DND-41 (cell line): ENCODE measurements at regions not wholly inside any gene's neighbourhood (a gene's known extent, or its start where the extent isn't known, plus 50 kb on each side); places are given as distances from the start of the nearest gene placed in this dataset.

ENCODE experiments used
- ATAC-seq: fragments of 200-7000 bp; cut with Tn5 transposase; 3 replicates; pipeline ENCODE4 v1.9.1; 2021; ENCODE audit warnings: low read depth; ENCODE audit not compliant: insufficient read depth
- DNase-seq: peaks from one replicate; pipeline ENCODE4 v3.0.0-alpha.2; 2020
- H2AFZ ChIP-seq: 2 replicates; pipeline ENCODE4 v1.6.0; 2012; ENCODE audit warnings: low read depth, low read length
- H3K27ac ChIP-seq: 2 replicates; pipeline ENCODE4 v1.5.1; 2012; ENCODE audit warnings: low read length, inconsistent platforms
- H3K27me3 ChIP-seq: fragments of 200-600 bp; sonication (generic); 2 replicates; pipeline ENCODE4 v1.6.0; 2012; ENCODE audit warnings: low read length, mild to moderate bottlenecking, inconsistent platforms; ENCODE audit not compliant: insufficient read depth, poor library complexity
- H3K36me3 ChIP-seq: 2 replicates; pipeline ENCODE4 v1.5.1; 2012; ENCODE audit warnings: low read length, inconsistent platforms; ENCODE audit not compliant: insufficient read depth
- H3K4me1 ChIP-seq: 2 replicates; pipeline ENCODE4 v1.5.1; 2012; ENCODE audit warnings: mild to moderate bottlenecking, low read length; ENCODE audit not compliant: insufficient read depth
- H3K4me2 ChIP-seq: 2 replicates; pipeline ENCODE4 v1.6.0; 2012; ENCODE audit warnings: mild to moderate bottlenecking, moderate library complexity, low read length, inconsistent platforms; ENCODE audit not compliant: insufficient read depth
- H3K4me3 ChIP-seq, 2 experiments: fragments of 200-600 bp in 1 of 2; shearing (Covaris generic) in 1 of 2; 2 replicates each; pipeline ENCODE4 v1.5.1; 2012 to 2016; ENCODE audit warnings: inconsistent platforms in 2 of 2, low read length in 2 of 2, mild to moderate bottlenecking in 2 of 2, low read depth in 1 of 2, moderate library complexity in 1 of 2
- H3K79me2 ChIP-seq: 2 replicates; pipeline ENCODE4 v1.6.0; 2012; ENCODE audit warnings: low read length, inconsistent platforms; ENCODE audit not compliant: insufficient read depth
- H3K9ac ChIP-seq: 2 replicates; pipeline ENCODE4 v1.6.0; 2012; ENCODE audit warnings: low read depth, mild to moderate bottlenecking, inconsistent platforms, low read length, moderate library complexity
- H3K9me3 ChIP-seq: 2 replicates; pipeline ENCODE4 v1.5.1; 2012; ENCODE audit warnings: low read length, moderate library complexity, mild to moderate bottlenecking, inconsistent platforms; ENCODE audit not compliant: insufficient read depth, severe bottlenecking
- H4K20me1 ChIP-seq: 2 replicates; pipeline ENCODE4 v1.6.0; 2012; ENCODE audit warnings: low read length; ENCODE audit not compliant: insufficient read depth
- EZH2 ChIP-seq: IDR thresholded peaks from 3 replicates; pipeline ENCODE4 v1.6.1; 2012; ENCODE audit warnings: borderline replicate concordance, low read depth, mild to moderate bottlenecking, moderate library complexity, low read length, inconsistent platforms; ENCODE audit not compliant: severe bottlenecking
- TF ChIP-seq, protein P1 (sequence below): IDR thresholded peaks from 2 replicates; pipeline ENCODE4 v1.5.1; 2012; ENCODE audit warnings: borderline replicate concordance, low read length, moderate library complexity, mild to moderate bottlenecking; ENCODE audit not compliant: poor library complexity, severe bottlenecking; ENCODE audit errors: extremely low read depth

DNA sequence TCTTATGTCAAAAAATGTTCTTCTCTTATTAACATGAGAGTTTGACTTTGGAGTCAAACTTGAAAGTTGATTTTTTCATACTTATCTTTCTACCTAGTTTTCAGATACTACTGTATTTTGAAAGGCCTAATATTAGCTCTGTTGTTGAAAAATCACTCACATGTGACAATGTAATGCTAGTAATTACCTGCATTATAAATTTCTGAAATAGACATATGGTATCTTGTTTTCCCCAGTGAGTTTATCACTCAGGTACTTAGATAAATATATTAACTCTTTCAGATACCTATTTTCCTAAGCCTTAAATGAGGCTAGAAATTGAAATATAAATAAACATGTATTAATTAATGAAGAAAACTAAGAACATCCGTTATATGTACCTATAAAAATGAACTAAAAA, 2089.3 kb downstream of the MAT2B start:
- ATAC-seq, result no peak
- Histone ChIP-seq H3K4me3 (no peak overlapping the region), H3K79me2 (no peaks in the 10 kb centered on the region), H2AFZ (no peak overlapping the region), H3K4me2 (no peak overlapping the region), H3K4me1 (no peaks in the 10 kb centered on the region), H3K27ac (no peak overlapping the region), H4K20me1 (no peaks in the 10 kb centered on the region), H3K27me3 (no peaks in the 10 kb centered on the region), H3K36me3 (no peaks in the 10 kb centered on the region), H3K9ac (no peak overlapping the region), H3K9me3 (no peaks in the 10 kb centered on the region)
- TF ChIP-seq, protein P1, sequence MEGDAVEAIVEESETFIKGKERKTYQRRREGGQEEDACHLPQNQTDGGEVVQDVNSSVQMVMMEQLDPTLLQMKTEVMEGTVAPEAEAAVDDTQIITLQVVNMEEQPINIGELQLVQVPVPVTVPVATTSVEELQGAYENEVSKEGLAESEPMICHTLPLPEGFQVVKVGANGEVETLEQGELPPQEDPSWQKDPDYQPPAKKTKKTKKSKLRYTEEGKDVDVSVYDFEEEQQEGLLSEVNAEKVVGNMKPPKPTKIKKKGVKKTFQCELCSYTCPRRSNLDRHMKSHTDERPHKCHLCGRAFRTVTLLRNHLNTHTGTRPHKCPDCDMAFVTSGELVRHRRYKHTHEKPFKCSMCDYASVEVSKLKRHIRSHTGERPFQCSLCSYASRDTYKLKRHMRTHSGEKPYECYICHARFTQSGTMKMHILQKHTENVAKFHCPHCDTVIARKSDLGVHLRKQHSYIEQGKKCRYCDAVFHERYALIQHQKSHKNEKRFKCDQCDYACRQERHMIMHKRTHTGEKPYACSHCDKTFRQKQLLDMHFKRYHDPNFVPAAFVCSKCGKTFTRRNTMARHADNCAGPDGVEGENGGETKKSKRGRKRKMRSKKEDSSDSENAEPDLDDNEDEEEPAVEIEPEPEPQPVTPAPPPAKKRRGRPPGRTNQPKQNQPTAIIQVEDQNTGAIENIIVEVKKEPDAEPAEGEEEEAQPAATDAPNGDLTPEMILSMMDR, result no peak
- TF ChIP-seq EZH2, result no peak
- DNase-seq, result no peak

DNA sequence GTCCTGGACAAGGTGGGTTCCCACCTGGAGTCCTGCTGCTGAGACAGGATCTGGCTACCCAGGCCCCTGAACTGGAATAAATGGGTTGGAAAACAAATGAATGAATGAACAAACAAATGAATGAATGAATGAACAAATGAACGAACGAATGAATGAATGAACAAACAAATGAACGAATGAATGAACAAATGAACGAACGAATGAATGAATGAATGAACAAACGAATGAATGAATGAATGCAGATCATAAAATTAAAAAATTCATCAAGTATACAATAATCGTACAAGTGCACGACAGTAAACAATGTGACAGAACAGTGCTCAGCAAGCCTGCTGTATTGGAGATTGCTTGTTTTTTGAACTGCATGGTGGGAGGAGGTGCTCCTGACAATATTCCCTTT, 2097.1 kb downstream of the MAT2B start:
- no peaks in the 10 kb centered on the region for H3K27me3 ChIP-seq

DNA sequence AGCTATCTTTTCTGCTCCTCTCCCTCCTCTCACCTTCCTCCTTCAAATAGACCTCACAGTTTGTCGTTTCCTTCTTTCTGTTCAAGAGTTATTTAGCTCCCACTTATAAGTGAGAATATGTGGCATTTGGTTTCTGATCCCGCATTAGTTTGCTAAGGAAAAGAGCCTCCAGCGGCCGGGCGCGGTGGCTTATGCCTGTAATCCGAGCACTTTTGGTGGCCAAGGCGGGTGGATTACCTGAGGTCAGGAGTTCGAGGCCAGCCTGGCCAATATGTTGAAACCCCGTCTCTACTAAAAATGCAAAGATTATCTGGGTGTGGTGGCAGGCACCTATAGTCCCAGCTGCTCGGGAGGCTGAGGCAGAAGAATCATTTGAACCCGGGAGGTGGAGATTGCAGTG, 2101.6 kb downstream of the MAT2B start:
- H3K79me2 ChIP-seq, result no peaks in the 10 kb centered on the region
- H3K4me3 ChIP-seq, result no peak overlapping the region
- H3K36me3 ChIP-seq, result no peaks in the 10 kb centered on the region
- TF ChIP-seq, protein P1, result no peak
- no peak for TF ChIP-seq EZH2
- no peaks in the 10 kb centered on the region for H4K20me1 ChIP-seq
- DNase-seq, result no peak
- no peaks in the 10 kb centered on the region for H3K4me1 ChIP-seq
- H3K9ac ChIP-seq, result no peak overlapping the region
- H3K9me3 ChIP-seq, result no peaks in the 10 kb centered on the region
- no peak overlapping the region for H2AFZ ChIP-seq
- ATAC-seq, result no peak
- H3K27ac ChIP-seq, result no peak overlapping the region
- no peaks in the 10 kb centered on the region for H3K27me3 ChIP-seq
- H3K4me2 ChIP-seq, result no peak overlapping the region

More for the DNA sequence above, 2097.1 kb downstream of the MAT2B start:
- no peaks in the 10 kb centered on the region for H4K20me1 ChIP-seq
- no peak overlapping the region for H3K27ac ChIP-seq
- H3K36me3 ChIP-seq, result no peaks in the 10 kb centered on the region
- H3K4me1 ChIP-seq, result no peaks in the 10 kb centered on the region
- H3K4me3 ChIP-seq, result no peak overlapping the region
- no peaks in the 10 kb centered on the region for H3K9me3 ChIP-seq
- no peak for DNase-seq
- no peaks in the 10 kb centered on the region for H3K79me2 ChIP-seq
- H2AFZ ChIP-seq, result no peak overlapping the region
- no peak for ATAC-seq
- H3K9ac ChIP-seq, result no peak overlapping the region
- no peak overlapping the region for H3K4me2 ChIP-seq
- TF ChIP-seq, protein P1, result no peak
- no peak for TF ChIP-seq EZH2

DNA sequence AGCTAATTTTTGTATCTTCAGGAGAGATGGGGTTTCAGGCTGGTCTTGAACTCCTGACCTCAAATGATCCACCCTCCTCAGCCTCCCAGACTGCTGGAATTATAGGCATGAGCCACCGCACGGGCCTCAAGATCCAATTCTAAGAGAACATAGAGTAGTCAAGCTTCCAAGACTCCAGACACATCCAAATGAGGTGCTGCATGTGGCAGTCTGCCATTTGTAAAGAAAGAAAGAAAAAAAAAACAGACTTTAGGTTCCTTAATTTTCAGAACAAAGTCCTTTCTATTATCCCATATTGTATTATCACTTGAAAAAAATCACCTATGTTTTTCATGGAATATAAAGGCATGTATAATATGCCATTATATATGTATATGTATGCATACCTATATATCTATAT, 2104.5 kb downstream of the MAT2B start:
- Histone ChIP-seq H3K79me2 (no peaks in the 10 kb centered on the region), H3K36me3 (no peaks in the 10 kb centered on the region), H3K4me3 (no peak overlapping the region), H3K27me3 (no peaks in the 10 kb centered on the region), H2AFZ (no peak overlapping the region), H3K27ac (no peak overlapping the region), H3K9ac (no peak overlapping the region), H4K20me1 (no peaks in the 10 kb centered on the region), H3K4me1 (no peaks in the 10 kb centered on the region), H3K4me2 (no peak overlapping the region), H3K9me3 (no peaks in the 10 kb centered on the region)
- no peak for ATAC-seq
- DNase-seq, result no peak
- TF ChIP-seq, protein P1, result no peak
- TF ChIP-seq EZH2, result no peak
